H1 (cell line): ENCODE measurements at regions not wholly inside any gene's neighbourhood (a gene's known extent, or its start where the extent isn't known, plus 50 kb on each side); places are given as distances from the start of the nearest gene placed in this dataset.

Experiments
- TF ChIP-seq, protein P1 (sequence below): IDR thresholded peaks from 2 replicates; pipeline ENCODE4 v1.6.1; 2011; ENCODE audit warnings: low read depth, mild to moderate bottlenecking, low read length; ENCODE audit not compliant: insufficient read depth

- TF ChIP-seq, protein P1, sequence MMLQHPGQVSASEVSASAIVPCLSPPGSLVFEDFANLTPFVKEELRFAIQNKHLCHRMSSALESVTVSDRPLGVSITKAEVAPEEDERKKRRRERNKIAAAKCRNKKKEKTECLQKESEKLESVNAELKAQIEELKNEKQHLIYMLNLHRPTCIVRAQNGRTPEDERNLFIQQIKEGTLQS: no peak
Measured at GRCh38 chr13:107969546-107969945, 245.8 kb downstream of the LIG4 start (continued).
